GM19238 (cell line): ENCODE measurements at regions not wholly inside any gene's neighbourhood (a gene's known extent, or its start where the extent isn't known, plus 50 kb on each side); places are given as distances from the start of the nearest gene placed in this dataset.
"Not testable (repeated sequence)": the region's sequence is repeated elsewhere in the genome, so short reads cannot be mapped to it uniquely, and the experiment has no call there.

Experiments used
- DNase-seq: peaks from one replicate; pipeline ENCODE4 v3.0.0; 2011; ENCODE audit warnings: low spot score; ENCODE audit not compliant: insufficient read length

DNA sequence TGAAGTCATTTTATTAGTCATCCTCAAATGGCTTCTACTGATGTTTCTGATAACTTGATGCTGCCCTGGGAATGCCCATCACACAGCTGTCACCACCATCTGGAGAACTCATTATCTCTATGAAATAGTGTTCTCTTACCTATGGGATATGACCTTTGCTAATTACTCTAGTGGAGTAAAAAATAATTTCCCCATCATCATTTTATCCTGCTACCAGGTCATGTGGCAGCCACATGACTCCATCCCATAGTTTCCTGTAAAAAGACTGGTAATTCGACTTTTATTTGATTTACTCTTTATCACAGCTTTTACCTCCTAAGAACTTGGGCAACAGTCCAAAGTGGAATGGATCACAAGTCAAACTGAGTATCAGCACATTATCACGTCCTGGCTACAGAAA lies 76.1 kb upstream of the USP25 start:
- no peak for DNase-seq

DNA sequence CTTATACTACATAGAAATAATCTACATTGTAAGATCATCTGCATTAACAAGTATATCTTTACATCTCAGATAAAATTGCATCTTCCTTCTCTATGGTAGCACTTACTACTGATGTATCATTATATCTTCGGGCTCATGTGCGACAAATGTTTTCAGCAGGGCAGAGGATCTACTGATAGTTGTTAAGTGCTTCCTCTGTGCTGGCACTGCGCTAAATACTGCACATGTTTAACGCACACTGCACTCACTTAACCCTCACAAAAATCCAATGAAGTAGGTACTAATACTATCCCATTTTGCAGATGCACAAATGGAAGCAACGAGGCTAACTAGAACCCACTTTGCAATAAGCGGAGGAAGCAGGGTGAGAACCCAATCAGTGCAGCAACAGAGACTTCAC lies 75.6 kb upstream of the USP25 start:
- DNase-seq, result no peak

DNA sequence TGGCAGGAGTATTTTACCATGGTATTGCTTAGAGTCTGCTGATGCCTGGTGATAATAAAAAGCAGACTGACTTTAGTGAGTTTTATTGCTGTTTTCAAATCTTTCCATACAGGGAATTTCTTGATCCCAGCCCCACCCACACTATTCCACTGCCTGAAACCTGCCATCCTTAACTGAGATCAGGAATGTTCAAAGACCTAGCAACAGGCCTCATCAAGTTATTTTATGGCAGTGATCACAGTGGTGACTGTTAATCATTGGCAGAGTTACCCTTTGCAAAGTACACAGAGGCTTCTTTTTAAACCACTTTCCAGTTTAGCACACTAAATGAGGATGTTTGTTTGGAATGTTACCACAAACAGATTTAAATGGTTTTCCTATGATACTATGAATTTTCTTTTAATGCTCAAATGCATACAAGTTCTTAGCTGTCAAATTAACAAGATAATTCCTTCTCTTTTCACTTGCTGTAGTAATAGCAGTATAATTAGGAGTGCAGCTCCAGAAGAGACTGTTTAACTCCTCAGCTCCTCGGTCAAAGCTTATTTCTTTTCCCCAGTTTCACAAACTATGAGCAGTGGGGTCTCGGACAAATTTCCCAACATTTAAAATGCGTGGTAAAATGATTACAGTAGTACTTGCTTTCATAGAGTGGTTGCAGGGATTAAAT lies 69.9 kb upstream of the USP25 start:
- no peak for DNase-seq

DNA sequence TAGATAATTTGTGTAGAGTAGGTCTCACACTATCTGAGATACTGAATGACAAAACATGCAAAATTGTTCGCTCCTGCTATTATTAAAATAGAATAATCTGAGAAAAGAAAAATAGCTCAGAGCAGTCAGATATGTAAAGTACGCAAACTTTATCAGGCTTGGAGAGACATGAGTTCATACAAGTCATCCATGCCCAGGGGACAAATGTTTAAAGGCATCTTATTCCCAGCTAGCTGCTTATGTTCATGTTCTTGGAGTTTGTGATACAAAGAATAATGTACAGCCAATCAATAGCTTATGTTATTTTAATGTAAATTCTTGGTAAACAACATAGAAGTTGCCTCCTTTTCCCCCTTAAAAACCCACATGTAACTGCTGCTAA lies 69.4 kb upstream of the USP25 start:
- no peak for DNase-seq

DNA sequence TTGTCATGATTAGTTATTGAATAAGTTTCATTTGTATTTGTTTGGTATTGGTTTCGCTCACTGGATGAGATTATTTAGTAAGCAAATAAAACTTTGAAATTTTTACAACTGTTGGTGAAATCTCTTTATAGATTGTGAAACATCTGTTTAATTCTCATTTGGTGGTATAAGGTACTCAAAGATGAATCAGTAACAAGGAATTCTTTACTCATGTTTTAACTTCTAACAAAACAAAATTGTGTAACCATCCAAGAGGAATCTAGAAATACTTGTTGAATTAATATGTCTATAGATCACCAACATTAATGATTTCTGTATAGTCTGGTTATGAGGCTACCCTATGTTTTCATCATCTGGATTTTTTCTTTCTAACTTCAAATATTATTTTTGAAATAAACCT lies 62.8 kb upstream of the USP25 start:
- no peak for DNase-seq

DNA sequence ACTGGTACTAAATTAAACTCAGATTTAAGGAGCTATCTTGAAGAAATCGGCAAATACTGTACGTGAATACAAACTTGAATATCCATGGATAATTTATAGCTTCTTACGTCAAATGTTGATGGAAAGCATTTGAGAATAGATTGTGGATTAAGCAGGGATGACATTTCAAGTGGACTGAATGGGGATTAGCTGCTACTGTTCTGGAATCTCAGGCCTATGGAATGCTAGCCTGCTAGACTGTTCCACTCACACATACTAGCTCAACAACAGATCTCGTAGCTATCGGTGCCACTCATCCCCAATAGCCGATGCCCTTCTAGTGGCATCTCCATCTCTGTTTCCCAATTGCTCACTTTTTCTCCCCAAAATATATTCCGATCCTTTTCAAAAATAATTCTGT lies 62.0 kb upstream of the USP25 start:
- DNase-seq, result no peak

DNA sequence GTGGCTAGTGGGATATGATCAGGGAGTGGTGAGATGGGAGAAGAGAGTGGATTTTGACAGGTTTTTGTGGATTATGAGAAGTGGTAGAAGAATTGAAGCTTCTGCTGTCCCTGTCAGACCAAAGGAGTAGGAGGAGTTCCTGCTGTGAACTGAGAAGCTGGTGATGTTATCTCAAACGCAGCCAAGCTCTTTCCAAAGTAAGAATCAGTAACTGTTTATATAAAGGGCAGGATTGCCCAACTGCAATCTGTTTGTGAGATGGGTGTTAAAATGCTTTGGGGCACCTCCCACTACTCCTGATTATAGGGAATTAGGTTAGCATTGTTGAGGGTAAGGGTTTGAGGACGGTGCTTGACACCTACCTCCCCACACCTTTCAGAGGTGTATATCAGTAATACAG lies 60.5 kb upstream of the USP25 start:
- DNase-seq, result no peak

DNA sequence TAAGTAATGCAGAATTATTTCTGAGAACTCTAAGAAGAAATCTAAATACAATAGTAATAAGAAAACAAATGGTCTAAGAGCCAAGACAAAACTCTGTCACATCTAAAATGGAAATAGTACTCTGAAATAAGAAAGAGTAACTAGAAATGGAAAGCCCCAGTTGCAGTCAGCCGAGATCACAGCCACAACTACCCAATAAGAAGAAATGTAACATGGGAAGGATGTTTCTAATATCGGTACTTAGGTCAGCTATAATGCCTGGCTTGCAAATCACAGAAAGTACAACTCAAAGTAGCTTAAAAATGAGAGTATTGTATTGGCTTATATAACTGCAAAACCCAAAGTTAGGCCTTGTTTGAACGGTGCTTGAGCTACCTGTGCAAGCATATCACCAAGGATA lies 58.6 kb upstream of the USP25 start:
- no peak for DNase-seq

DNA sequence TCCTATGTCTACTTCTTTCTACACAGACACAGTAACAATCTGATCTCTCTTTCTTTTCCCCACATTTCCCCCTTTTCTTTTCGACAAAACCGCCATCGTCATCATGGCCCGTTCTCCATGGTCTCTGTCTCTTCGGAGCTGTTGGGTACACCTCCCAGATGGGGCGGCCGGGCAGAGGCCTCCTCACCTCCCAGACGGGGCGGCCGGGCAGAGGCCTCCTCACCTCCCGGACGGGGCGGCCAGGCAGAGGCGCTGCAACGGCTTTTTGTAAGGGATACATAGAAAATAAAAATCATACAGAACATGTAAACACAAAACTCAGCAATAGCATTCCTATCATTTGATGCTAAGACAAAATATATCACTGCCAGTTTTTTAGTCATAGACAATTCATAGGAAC lies 57.2 kb upstream of the USP25 start:
- DNase-seq, result not testable (repeated sequence)

DNA sequence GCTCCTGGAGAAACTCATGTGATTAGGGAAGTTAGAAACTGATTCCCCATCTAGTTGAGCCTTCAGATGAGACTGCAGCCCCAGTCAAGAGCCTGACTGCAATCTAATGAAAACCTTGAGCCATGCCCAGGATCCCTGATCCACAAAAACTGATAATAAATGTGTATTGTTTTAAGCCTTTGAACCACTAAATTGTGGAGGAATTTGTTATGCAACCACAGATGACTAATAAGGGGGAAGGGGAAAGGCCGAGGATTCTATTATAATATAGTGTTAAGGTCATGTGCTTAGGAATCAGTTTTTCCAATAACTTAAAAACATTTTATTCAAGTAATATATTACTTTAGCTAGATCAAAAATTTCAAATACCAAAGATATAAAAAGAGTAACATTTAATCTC lies 52.8 kb upstream of the USP25 start:
- no peak for DNase-seq

DNA sequence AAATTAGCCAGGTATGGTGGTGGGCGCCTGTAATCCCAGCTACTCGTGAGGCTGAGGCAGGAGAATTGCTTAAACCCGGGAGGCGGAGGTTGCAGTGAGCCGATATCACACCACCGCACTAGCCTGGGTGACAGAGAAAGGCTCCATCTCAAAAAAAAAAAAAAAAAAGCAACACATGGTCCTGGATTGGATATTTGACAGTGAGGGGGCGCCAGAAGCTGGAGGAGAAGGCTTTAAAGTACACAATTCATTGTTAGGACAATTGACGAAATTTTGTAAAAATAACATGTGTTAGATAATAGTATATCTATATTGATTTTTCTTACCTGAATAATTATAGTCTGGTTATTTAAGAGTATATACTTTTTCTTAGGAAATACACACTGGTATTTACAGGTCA lies 50.2 kb upstream of the USP25 start:
- no peak for DNase-seq
